Embryonic facial prominence (tissue), 1 donor: ENCODE measurements at regions not wholly inside any gene's neighbourhood (a gene's known extent, or its start where the extent isn't known, plus 50 kb on each side); places are given as distances from the start of the nearest gene placed in this dataset.
"Not testable (repeated sequence)": the region's sequence is repeated elsewhere in the genome, so short reads cannot be mapped to it uniquely, and the experiment has no call there.

Experiments used
- DNase-seq: peaks from one replicate; pipeline ENCODE4 v3.0.0-alpha.2; 2016; ENCODE audit errors: extremely low spot score

DNA sequence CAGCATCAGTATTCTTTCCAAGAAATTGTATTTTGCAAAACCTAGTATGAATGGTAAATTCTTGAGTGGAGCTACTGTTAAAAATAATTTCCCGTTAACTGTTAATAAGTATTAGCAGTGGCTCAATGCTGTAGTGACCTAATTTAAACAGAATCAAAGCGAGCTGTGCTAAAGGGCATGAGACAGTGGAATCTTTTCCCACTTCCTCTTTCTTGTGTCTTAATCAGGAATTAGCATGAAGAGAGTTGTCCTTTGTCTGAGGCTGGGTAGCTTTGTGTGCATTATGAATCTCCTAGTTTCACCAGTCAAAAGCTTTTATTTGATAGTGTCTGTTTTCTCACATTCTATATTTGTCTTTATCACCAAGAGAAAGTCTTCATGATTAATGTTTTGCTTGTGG lies 298.8 kb upstream of the GCFC2 start:
- DNase-seq = no peak

DNA sequence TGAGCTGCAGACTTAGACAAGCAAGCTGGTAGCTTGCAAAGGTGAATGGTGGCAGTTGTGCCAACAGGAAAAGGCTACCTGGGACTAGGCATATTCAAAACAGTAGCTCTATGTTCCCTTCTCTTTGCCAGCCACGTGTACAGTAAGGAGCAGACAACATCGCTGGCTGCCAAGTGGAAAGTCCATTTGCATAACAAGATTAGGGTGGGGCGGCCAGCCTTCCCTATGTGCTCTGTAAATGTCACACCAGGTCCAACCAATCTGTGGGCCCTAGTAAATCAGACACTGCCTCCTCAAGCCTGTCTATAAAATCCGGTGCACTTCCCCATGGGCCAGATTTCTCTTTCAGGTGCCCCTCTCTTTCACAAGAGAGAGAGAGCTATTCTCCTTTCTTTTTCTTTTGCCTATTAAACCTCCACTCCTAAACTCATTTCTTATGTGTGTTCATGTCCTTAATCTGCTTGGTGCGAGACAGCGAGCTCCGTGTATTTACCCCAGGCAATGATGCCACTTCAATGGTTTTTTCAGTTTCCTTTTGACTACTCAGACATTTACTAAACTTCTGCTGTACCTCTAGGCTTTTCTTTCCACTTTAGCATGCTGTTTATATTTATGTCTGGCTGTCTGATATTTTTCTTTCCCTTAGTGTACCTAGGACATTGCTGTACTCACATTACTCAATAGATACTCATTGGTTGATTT lies 297.4 kb upstream of the GCFC2 start:
- no peak for DNase-seq

DNA sequence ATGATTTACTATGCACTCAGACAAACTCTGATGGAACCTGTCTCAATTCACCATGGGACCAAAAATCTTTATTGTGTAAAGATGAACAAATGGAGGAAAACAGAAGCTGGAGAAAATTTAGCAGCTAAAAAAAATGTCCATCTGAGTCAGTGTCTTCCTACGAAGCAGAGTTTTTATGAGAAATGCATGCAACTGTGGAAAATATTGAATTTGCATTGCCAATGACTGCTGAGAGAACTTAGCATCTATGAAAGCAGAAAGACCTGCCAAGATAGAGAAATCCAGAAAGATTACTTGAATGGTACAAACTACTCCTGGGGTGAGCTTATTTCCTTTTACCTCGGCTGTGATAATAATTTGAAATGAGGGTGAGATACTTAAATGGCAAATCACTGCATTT lies 289.7 kb upstream of the GCFC2 start:
- no peak for DNase-seq

- no peak for DNase-seq
These were observed 287.7 kb upstream of the GCFC2 start for GRCh38 chr2:75998451-75998850.

DNA sequence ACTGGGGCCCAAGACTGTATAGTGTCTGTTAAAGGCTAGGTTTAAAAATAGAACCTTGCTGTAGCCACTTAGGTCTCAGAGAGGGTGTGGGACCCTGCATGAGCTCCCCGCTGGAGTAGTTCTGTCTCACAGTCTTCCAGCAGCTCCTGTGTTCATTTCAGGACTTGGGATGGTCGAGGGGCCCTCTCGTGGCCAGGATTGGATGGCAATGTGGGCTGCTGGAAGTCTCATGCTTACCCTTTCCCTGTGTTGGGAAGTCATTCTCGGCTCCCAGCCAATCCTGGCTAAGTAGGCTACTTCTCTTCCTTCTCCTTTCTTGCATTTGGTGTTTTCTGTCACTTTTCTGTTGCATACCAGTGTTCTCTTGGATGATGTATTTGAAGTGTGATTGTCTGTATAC lies 284.0 kb upstream of the GCFC2 start:
- DNase-seq = no peak

- not testable (repeated sequence) for DNase-seq
These were observed 277.9 kb upstream of the GCFC2 start for GRCh38 chr2:75988622-75989021.

DNA sequence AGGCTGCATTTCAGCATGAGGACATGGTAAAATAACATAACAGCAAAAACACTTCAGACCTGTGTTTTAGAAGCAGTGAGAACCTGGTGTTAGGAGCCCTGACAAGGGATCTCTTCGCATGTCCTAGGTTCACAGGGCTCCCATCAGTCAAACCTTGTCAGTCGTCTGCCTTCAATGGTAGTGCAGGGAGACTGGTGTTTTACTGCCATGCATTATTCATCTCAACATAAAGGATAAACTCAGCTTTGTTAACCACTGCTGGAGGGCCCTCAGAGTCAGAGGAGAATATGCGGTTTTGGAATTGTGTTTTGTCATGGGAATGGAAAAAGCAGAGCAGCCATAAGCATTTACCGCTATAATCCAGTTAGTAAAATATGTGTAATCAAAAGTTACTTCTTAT lies 275.9 kb upstream of the GCFC2 start:
- DNase-seq = no peak

DNA sequence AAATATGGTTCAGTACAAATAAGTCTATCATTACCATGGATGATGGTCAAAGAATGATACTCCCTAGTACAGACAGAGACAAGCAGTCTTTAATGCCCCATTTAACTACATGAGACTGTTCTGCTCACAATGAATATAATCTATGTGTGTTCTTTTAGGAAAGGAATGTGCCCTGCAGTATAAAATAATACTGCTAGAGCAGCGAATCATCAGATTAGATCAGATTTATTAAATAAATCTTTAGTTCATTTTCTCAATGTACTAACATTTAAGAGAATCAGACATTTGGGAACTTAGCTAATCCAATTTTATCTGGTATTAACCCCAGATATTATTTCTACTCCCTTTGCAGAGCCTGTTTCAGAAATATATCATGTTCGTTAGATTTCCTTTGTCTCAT lies 272.0 kb upstream of the GCFC2 start:
- no peak for DNase-seq

DNA sequence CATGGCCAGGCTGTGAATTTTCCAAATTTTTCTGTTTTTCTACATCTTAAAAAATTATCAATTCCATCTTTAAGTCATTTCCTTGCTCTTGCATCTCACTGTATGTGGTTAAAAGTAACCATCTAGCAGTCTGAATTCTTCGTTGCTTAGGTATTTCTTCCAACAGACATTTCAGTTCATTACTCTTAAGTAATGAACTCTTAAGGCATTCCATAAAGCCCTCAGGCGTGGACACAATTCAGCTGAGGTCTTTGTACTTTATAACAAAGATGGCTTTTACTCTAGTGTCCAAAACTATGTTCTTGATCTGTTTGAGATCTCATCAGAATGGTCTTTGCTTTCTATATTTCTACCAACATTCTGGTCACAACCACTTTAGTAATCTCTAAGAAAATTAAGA lies 253.9 kb upstream of the GCFC2 start:
- no peak for DNase-seq

DNA sequence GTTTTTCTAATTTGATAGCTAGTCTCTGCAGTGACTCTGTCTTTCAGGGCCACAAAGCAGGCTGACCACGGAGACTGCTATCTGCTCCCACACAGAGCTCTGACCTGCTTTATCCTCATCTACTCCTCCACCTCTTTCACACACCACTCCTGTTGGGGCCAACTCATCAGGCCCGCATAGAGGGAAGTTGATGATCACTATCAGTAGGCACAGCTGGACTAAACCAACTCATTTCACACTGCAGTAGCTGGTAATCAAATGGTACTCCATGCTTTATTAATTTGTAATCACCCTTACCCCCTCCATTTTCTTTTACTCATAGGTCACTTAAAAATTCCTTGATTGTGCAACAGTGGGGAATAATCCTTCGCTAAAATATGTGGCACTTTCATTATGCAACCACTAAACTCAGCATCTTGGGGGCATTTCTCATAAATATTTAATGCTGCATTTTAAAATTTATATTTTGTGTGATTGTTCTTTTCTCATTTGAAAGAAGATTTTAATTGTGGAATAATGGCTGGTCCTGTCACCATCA lies 249.8 kb upstream of the GCFC2 start:
- DNase-seq = no peak

- DNase-seq = no peak
These were observed 249.2 kb upstream of the GCFC2 start for GRCh38 chr2:75959724-75960471.

GRCh38 chr2:75954761-75955160 lies 244.0 kb upstream of the GCFC2 start:
- DNase-seq = no peak

GRCh38 chr2:75952173-75952572 lies 241.5 kb upstream of the GCFC2 start:
- no peak for DNase-seq

DNA sequence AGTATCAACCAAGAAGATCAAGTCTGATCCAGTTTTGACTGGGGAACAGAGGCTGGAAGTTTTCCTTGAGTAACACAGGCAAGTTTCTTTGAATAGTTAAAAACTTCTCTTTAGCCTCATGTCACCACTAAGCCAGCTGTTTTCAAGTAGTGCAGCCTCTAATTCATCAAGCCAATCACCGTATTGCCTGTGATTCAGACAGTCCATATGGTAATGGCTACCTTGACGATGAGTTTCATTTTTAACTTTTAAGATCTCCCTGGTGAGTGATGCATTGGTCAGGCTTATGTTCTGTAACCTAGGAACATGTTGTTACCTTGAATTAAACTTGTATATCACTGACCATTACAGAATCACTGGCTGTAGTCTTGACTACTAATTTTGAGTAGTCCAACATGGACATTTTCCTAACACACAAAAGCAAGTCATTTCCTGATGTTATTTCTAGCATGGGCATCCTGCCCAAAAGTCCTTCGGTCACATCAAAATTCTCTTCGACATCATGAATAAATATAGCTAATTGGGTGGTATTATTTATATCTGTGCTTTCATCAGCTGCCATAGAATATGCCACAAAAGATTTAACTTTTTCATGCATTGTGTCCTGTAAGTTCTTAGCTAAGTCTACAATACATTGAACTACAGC lies 238.8 kb upstream of the GCFC2 start:
- DNase-seq = no peak

DNA sequence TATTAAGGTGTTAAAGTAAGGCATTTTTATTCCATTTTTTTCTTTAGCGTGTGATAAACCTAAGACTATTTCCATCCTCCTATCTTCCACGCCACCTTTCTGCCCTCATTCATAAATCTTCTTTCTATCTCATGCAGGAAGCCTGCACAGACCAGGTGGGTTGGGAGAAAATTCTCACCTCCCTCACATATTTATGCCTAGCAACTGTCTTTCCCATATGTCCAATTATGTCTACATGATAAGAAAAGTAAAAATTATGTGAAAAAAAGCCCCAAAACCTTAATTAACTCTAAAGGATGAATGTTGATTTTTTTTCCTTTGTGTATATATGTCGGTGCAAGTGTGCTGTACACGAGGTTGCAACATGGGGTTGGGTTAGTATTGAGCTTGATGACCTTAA lies 225.6 kb upstream of the GCFC2 start:
- no peak for DNase-seq

GRCh38 chr2:75932996-75933395 lies 222.3 kb upstream of the GCFC2 start:
- DNase-seq = no peak

DNA sequence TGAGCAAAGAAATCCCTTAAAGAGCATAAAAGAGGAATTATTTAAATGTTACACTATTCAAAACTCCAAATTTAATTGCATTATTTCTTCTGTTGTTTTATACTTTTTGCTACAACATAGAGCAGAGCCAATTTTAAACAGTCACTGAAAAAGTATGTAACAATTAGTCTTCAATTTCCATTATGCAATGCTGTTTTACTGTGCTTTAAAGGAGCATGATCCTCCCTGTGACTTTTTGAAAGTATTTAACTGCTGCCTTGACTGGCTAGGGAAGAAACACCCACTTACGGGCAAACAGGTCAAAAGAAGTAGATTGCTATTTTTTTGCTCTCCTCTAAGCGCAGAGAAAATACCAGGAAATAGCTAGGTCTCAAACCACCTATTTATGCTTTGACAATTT lies 217.4 kb upstream of the GCFC2 start:
- no peak for DNase-seq

DNA sequence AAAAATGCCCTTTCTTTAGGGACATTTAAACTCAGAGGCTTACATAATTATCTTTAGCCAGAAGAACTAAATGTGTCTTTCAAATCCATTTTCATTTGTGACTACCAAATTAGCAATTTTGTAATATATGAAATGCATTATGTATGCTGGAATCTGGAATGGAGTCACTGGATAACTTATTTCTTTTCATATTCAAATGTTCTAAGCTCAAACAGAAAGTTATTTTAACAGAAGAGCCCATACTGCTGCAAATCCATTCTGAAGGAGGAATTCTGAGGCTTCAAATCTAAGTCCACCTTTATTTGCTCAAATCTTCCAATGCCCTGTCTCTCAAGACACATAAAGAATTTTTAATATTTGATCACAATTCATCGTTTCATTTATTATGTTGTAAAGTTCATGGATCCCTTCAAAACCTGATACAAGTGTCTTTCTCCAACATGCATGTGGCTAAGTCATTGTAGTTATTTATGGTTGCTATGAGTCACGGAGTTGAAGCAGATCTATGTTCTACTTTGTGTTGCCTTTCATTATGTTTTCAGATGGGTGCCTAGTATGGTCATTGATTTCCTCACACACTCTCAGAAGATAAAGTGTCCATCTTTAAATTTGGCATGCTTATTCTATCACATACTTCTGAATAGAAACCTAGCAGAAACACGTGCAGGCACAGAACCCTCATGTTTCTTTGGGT lies 214.8 kb upstream of the GCFC2 start:
- DNase-seq = no peak

GRCh38 chr2:75922191-75922590 lies 211.5 kb upstream of the GCFC2 start:
- DNase-seq = no peak

- no peak for DNase-seq
These were observed 210.3 kb upstream of the GCFC2 start for GRCh38 chr2:75920859-75921551.

- no peak for DNase-seq
These were observed 205.3 kb upstream of the GCFC2 start for GRCh38 chr2:75915851-75916634.
